Osteoblast (primary cell): ENCODE measurements at regions not wholly inside any gene's neighbourhood (a gene's known extent, or its start where the extent isn't known, plus 50 kb on each side); places are given as distances from the start of the nearest gene placed in this dataset.

Source experiments
- DNase-seq: peaks from one replicate; pipeline ENCODE4 v3.0.0; 2011; ENCODE audit warnings: low spot score, mixed read lengths; ENCODE audit not compliant: insufficient read length; ENCODE audit errors: missing footprints
- H2AFZ ChIP-seq: 2 replicates; pipeline ENCODE4 v1.6.0; 2011; ENCODE audit warnings: mild to moderate bottlenecking, low read length
- H3K27ac ChIP-seq: 2 replicates; pipeline ENCODE4 v1.5.1; 2011; ENCODE audit warnings: mild to moderate bottlenecking, low read depth, low read length, moderate library complexity
- H3K27me3 ChIP-seq: 2 replicates; pipeline ENCODE4 v1.6.0; 2012; ENCODE audit warnings: mild to moderate bottlenecking, control low read depth, inconsistent platforms, low read length, moderate library complexity; ENCODE audit not compliant: insufficient read depth
- H3K36me3 ChIP-seq: 2 replicates; pipeline ENCODE4 v1.5.1; 2011; ENCODE audit warnings: mild to moderate bottlenecking, low read length, control low read depth, moderate library complexity; ENCODE audit not compliant: insufficient read depth
- H3K4me1 ChIP-seq: 2 replicates; pipeline ENCODE4 v1.5.1; 2011; ENCODE audit warnings: mild to moderate bottlenecking, low read length, control low read depth, moderate library complexity; ENCODE audit not compliant: insufficient read depth
- H3K4me2 ChIP-seq: 2 replicates; pipeline ENCODE4 v1.6.0; 2011; ENCODE audit warnings: mild to moderate bottlenecking, low read length; ENCODE audit not compliant: insufficient read depth
- H3K4me3 ChIP-seq: fragments of 200-600 bp; sonication (generic); 3 replicates; pipeline ENCODE4 v1.5.1; 2012; ENCODE audit warnings: mild to moderate bottlenecking, low read length, inconsistent platforms; ENCODE audit not compliant: insufficient read depth
- H3K79me2 ChIP-seq: 2 replicates; pipeline ENCODE4 v1.6.0; 2012; ENCODE audit warnings: mild to moderate bottlenecking, low read length, control low read depth, inconsistent platforms; ENCODE audit not compliant: insufficient read depth
- H3K9me3 ChIP-seq: 2 replicates; pipeline ENCODE4 v1.5.1; 2011; ENCODE audit warnings: low read depth, low read length, control low read depth
- H4K20me1 ChIP-seq: 2 replicates; pipeline ENCODE4 v1.6.0; 2012; ENCODE audit warnings: mild to moderate bottlenecking, low read length, control low read depth; ENCODE audit not compliant: insufficient read depth
- CTCF ChIP-seq: IDR thresholded peaks from 2 replicates; pipeline ENCODE4 v1.5.1; 2011; ENCODE audit warnings: mild to moderate bottlenecking, low read depth, low read length, moderate library complexity; ENCODE audit errors: extremely low read depth

GRCh38 chr6:98670045-98670746 lies 164.2 kb upstream of the POU3F2 start:
- Histone ChIP-seq H3K36me3 (no peaks in the 10 kb centered on the region), H3K9me3 (no peaks in the 10 kb centered on the region), H2AFZ (no peak overlapping the region), H3K4me2 (no peak overlapping the region), H4K20me1 (no peaks in the 10 kb centered on the region), H3K4me1 (no peaks in the 10 kb centered on the region), H3K4me3 (no peak overlapping the region), H3K27ac (no peak overlapping the region), H3K79me2 (no peaks in the 10 kb centered on the region), H3K27me3 (no peaks in the 10 kb centered on the region)
- TF ChIP-seq CTCF = no peak
- no peak for DNase-seq

DNA sequence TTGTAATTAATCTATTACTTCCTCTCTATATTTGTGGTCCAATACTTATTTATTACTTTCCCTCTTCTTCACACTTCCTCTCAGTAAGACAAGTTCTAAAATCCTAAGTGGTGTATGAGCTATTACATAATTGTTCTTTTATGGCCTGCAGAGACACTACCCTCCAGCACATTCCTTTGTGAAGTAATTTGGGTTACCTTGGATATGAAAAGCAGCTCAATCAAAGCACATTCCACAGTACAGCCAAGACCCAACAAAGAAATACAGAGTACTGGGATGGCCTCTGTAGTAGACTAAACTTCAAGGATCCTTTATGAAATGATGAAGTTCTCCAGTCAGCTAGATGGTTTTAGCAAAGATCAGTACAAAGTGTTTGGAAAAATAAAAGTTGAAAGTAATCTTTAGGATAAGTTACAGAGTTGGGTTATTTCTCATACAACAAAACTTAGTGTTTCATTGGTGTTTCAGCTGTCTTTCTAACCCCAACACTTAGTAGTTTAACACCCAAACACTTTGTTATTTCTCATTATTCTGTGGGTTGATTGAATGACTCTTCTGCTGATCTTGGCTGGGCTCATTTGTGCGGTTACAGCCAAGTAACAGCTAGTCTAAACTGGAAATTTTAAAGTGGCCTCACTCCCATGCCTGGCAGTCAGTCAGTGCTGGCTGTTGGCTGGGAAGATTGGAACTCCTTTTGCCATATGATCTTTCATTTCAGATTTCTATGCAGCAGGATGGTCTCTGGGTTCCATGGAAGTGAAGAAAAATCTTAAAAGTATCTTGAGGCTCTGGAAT lies 161.5 kb upstream of the POU3F2 start:
- no peaks in the 10 kb centered on the region for H4K20me1 ChIP-seq
- DNase-seq = no peak
- H3K36me3 ChIP-seq = no peaks in the 10 kb centered on the region
- H3K9me3 ChIP-seq = no peaks in the 10 kb centered on the region
- no peak overlapping the region for H3K27ac ChIP-seq
- H3K4me3 ChIP-seq = no peak overlapping the region
- no peak for TF ChIP-seq CTCF
- no peak overlapping the region for H3K4me2 ChIP-seq
- H3K79me2 ChIP-seq = no peaks in the 10 kb centered on the region
- no peaks in the 10 kb centered on the region for H3K27me3 ChIP-seq
- H2AFZ ChIP-seq = no peak overlapping the region
- no peaks in the 10 kb centered on the region for H3K4me1 ChIP-seq

- Histone ChIP-seq H3K79me2 (no peaks in the 10 kb centered on the region), H3K4me2 (no peak overlapping the region), H3K9me3 (no peaks in the 10 kb centered on the region), H4K20me1 (no peaks in the 10 kb centered on the region), H3K4me3 (no peak overlapping the region), H3K27me3 (no peaks in the 10 kb centered on the region), H3K36me3 (no peaks in the 10 kb centered on the region), H2AFZ (no peak overlapping the region), H3K27ac (no peak overlapping the region), H3K4me1 (no peaks in the 10 kb centered on the region)
- no peak for DNase-seq
- TF ChIP-seq CTCF = no peak
These were observed 155.9 kb upstream of the POU3F2 start for GRCh38 chr6:98678481-98678880.

GRCh38 chr6:98686008-98686601 lies 148.3 kb upstream of the POU3F2 start:
- Histone ChIP-seq H3K27me3 (no peaks in the 10 kb centered on the region), H4K20me1 (no peaks in the 10 kb centered on the region), H3K36me3 (no peaks in the 10 kb centered on the region), H3K27ac (no peak overlapping the region), H3K79me2 (no peaks in the 10 kb centered on the region), H3K4me3 (no peak overlapping the region), H3K4me1 (no peaks in the 10 kb centered on the region), H3K4me2 (no peak overlapping the region), H2AFZ (no peak overlapping the region), H3K9me3 (no peaks in the 10 kb centered on the region)
- TF ChIP-seq CTCF = no peak
- no peak for DNase-seq
